ENCODE measurements at regions not wholly inside any gene's neighbourhood (a gene's known extent, or its start where the extent isn't known, plus 50 kb on each side); places are given as distances from the start of the nearest gene placed in this dataset.

GRCh38 chr16:6170022-6170421, 1072.4 kb upstream of the EEF2KMT start:
- TF ChIP-seq, protein P1, sequence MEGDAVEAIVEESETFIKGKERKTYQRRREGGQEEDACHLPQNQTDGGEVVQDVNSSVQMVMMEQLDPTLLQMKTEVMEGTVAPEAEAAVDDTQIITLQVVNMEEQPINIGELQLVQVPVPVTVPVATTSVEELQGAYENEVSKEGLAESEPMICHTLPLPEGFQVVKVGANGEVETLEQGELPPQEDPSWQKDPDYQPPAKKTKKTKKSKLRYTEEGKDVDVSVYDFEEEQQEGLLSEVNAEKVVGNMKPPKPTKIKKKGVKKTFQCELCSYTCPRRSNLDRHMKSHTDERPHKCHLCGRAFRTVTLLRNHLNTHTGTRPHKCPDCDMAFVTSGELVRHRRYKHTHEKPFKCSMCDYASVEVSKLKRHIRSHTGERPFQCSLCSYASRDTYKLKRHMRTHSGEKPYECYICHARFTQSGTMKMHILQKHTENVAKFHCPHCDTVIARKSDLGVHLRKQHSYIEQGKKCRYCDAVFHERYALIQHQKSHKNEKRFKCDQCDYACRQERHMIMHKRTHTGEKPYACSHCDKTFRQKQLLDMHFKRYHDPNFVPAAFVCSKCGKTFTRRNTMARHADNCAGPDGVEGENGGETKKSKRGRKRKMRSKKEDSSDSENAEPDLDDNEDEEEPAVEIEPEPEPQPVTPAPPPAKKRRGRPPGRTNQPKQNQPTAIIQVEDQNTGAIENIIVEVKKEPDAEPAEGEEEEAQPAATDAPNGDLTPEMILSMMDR (IDR thresholded peaks at IDR 0.05): no peak
- TF ChIP-seq POLR2AphosphoS5 (IDR thresholded peaks at IDR 0.05) (no peak), POLR2A (IDR thresholded peaks at IDR 0.05) (no peak)
